Loucy (cell line): ENCODE measurements at regions not wholly inside any gene's neighbourhood (a gene's known extent, or its start where the extent isn't known, plus 50 kb on each side); places are given as distances from the start of the nearest gene placed in this dataset.

ENCODE experiments used
- H2AFZ ChIP-seq: fragments of 200-600 bp; sonication (generic); 2 replicates; pipeline ENCODE4 v1.6.0; 2016; ENCODE audit warnings: antibody characterized with exemption, mild to moderate bottlenecking, low read length, moderate library complexity
- H3F3A ChIP-seq: fragments of 200-600 bp; 2 replicates; pipeline ENCODE4 v1.6.0; 2016; ENCODE audit warnings: antibody characterized with exemption, low read depth, mild to moderate bottlenecking
- H3K27me3 ChIP-seq: fragments of 200-600 bp; sonication (generic); 2 replicates; pipeline ENCODE4 v1.6.1; 2014; ENCODE audit warnings: low read length, mild to moderate bottlenecking; ENCODE audit not compliant: insufficient read depth, poor library complexity, severe bottlenecking
- H3K36me3 ChIP-seq: fragments of 200-600 bp; sonication (generic); 2 replicates; pipeline ENCODE4 v1.6.1; 2016; ENCODE audit warnings: low read length; ENCODE audit not compliant: insufficient read depth
- H3K4me1 ChIP-seq: fragments of 200-600 bp; sonication (generic); 2 replicates; pipeline ENCODE4 v1.5.1; 2014; ENCODE audit warnings: low read length, mild to moderate bottlenecking; ENCODE audit not compliant: insufficient read depth, poor library complexity, severe bottlenecking
- H3K4me2 ChIP-seq: fragments of 200-600 bp; sonication (generic); 2 replicates; pipeline ENCODE4 v1.6.0; 2014; ENCODE audit warnings: antibody characterized with exemption, low read length, low read depth, mild to moderate bottlenecking; ENCODE audit not compliant: poor library complexity, severe bottlenecking
- H3K4me3 ChIP-seq: fragments of 200-600 bp; sonication (generic); 2 replicates; pipeline ENCODE4 v1.5.1; 2014; ENCODE audit warnings: low read length, mild to moderate bottlenecking, mixed read lengths; ENCODE audit not compliant: poor library complexity, severe bottlenecking
- H3K79me2 ChIP-seq: fragments of 200-600 bp; sonication (generic); 2 replicates; pipeline ENCODE4 v1.6.1; 2014; ENCODE audit warnings: low read length; ENCODE audit not compliant: insufficient read depth
- H3K9ac ChIP-seq: fragments of 200-600 bp; sonication (generic); 2 replicates; pipeline ENCODE4 v1.6.0; 2014; ENCODE audit warnings: mild to moderate bottlenecking, low read depth, low read length, moderate library complexity; ENCODE audit not compliant: poor library complexity, severe bottlenecking
- H3K9me2 ChIP-seq: fragments of 200-600 bp; sonication (generic); replicated peaks from 2 replicates; pipeline ENCODE4 v1.6.1; 2016; ENCODE audit warnings: low read depth, low read length, mixed read lengths
- H3K9me3 ChIP-seq: fragments of 200-600 bp; sonication (generic); 2 replicates; pipeline ENCODE4 v1.6.1; 2014; ENCODE audit warnings: mild to moderate bottlenecking, antibody characterized with exemption, low read length, low read depth; ENCODE audit not compliant: insufficient read depth
- H4K20me1 ChIP-seq: fragments of 200-600 bp; sonication (generic); 2 replicates; pipeline ENCODE4 v1.6.0; 2014; ENCODE audit warnings: antibody characterized with exemption, low read length, mild to moderate bottlenecking; ENCODE audit not compliant: insufficient read depth, poor library complexity, severe bottlenecking
- EZH2phosphoT487 ChIP-seq: fragments of 200-600 bp; IDR thresholded peaks from 2 replicates; pipeline ENCODE4 v1.6.1; 2018; ENCODE audit warnings: antibody characterized with exemption, mild to moderate bottlenecking, moderate library complexity, borderline replicate concordance
- TF ChIP-seq, protein P1 (sequence below): fragments of 200-600 bp; sonication (generic); conservative IDR thresholded peaks from 2 replicates; pipeline ENCODE4 v1.5.1; 2014; ENCODE audit warnings: mild to moderate bottlenecking, antibody characterized with exemption, low read length

DNA sequence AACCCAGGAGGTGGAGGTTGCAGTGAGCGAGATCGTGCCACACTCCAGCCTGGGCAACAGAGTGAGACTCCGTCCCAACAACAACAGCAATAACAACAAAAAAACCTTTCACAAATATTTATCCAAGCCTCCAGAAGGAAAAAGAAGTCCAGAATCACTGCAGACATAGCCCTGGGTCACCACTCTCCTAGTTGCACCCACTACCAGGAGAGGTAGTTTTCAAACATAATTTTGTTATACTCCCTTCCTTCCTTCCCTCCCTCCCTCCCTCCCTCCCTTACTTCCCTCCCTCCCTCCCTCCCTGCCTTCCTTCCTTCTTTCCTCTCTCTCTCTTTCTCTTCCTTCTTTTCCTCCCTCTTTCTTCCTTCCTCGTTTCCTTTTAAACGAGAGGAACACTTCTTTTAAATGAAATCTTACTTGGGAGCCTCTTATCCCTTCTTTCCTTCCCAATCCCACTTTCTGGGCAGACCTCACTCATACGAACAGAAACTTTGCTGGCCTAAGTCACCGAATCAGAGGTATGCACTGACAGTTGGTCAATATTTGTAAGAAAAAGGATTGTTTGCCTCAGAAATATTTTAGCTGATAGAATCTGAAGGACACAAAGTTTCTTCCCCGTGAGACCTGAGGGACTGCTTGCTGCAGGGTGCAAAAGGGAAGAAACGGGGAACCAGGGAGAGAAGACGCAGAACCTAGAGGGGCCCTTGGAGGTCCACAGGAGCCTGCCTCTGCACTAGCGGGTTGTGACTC lies 88.1 kb upstream of the AGAP1 start:
- Histone ChIP-seq H3F3A (no peaks in the 10 kb centered on the region), H3K9ac (no peak overlapping the region), H2AFZ (no peak overlapping the region), H3K4me1 (no peaks in the 10 kb centered on the region), H3K9me2 (no peaks in the 10 kb centered on the region), H3K4me3 (no peak overlapping the region), H3K27me3 (no peaks in the 10 kb centered on the region), H3K4me2 (no peak overlapping the region), H4K20me1 (no peaks in the 10 kb centered on the region), H3K9me3 (no peaks in the 10 kb centered on the region), H3K79me2 (no peaks in the 10 kb centered on the region), H3K36me3 (no peaks in the 10 kb centered on the region)
- TF ChIP-seq, protein P1, sequence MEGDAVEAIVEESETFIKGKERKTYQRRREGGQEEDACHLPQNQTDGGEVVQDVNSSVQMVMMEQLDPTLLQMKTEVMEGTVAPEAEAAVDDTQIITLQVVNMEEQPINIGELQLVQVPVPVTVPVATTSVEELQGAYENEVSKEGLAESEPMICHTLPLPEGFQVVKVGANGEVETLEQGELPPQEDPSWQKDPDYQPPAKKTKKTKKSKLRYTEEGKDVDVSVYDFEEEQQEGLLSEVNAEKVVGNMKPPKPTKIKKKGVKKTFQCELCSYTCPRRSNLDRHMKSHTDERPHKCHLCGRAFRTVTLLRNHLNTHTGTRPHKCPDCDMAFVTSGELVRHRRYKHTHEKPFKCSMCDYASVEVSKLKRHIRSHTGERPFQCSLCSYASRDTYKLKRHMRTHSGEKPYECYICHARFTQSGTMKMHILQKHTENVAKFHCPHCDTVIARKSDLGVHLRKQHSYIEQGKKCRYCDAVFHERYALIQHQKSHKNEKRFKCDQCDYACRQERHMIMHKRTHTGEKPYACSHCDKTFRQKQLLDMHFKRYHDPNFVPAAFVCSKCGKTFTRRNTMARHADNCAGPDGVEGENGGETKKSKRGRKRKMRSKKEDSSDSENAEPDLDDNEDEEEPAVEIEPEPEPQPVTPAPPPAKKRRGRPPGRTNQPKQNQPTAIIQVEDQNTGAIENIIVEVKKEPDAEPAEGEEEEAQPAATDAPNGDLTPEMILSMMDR: no peak
- no peak for TF ChIP-seq EZH2phosphoT487

DNA sequence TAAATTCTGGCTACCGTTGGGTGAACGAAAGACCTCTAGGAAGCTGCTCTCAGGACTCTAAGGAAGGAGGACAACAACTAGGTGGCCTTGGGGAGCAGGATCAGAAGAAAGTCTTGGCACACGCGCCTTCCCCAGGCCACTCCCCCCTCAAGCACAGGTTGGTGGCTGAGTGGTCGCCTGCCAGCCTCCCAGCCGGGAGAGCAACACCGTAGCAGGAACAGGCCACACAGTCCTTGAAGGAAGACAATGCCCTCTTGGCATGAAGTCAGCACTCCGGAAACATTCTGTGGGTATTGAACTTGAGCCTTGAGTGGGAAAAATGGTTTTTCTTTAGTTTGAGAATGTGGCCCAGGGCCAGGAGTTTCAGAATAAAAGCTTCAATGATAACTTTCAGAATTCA lies 87.4 kb upstream of the AGAP1 start:
- no peak for TF ChIP-seq EZH2phosphoT487
- TF ChIP-seq, protein P1: no peak

DNA sequence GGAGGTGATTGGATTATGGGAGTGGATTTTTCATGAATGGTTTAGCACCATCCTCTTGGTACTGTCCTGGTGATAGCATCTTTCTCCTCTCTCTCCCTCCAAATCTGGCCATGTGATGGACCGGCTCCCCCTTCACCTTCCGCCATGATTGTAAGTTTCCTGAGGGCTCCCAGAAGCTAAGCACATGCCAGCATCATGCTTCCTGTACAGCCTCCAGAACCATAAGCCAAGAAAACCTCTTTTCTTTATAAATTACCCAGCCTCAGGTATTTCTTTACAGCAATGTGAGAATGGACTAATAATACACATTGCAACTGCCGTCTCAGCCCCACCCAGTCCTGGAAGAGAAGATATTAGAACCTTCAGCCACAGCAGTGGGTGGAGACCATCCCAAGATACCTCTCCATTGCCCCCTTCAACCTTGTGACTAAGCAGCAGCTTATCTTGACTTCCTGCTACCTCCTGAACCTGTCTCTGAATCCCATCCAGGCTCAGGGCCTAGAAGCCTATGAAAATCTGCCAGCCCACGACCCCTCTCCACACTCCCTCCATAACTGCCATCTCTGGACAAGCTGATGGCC lies 81.8 kb upstream of the AGAP1 start:
- Histone ChIP-seq H3K9me2 (no peaks in the 10 kb centered on the region), H3K36me3 (no peaks in the 10 kb centered on the region), H3F3A (no peaks in the 10 kb centered on the region), H3K79me2 (no peaks in the 10 kb centered on the region), H3K4me3 (no peak overlapping the region), H3K9me3 (peaks cover 2% of the 10 kb centered on the region; the same call in 1 of the 2 replicates), H4K20me1 (no peaks in the 10 kb centered on the region), H3K9ac (no peak overlapping the region), H2AFZ (no peak overlapping the region), H3K27me3 (no peaks in the 10 kb centered on the region), H3K4me1 (no peaks in the 10 kb centered on the region), H3K4me2 (no peak overlapping the region)
- TF ChIP-seq EZH2phosphoT487: no peak
- TF ChIP-seq, protein P1: no peak

More for the DNA sequence above, 87.4 kb upstream of the AGAP1 start:
- Histone ChIP-seq H4K20me1 (no peaks in the 10 kb centered on the region), H3K4me1 (no peaks in the 10 kb centered on the region), H3K9me2 (no peaks in the 10 kb centered on the region), H3K9me3 (no peaks in the 10 kb centered on the region), H3K4me3 (no peak overlapping the region), H3F3A (no peaks in the 10 kb centered on the region), H3K79me2 (no peaks in the 10 kb centered on the region), H3K9ac (no peak overlapping the region), H3K27me3 (no peaks in the 10 kb centered on the region), H3K4me2 (no peak overlapping the region), H2AFZ (no peak overlapping the region), H3K36me3 (no peaks in the 10 kb centered on the region)
